ENCODE measurements at regions not wholly inside any gene's neighbourhood (a gene's known extent, or its start where the extent isn't known, plus 50 kb on each side); places are given as distances from the start of the nearest gene placed in this dataset.
A peak's percentile ranks its signal among the peaks of the same experiment; 100 is the strongest.
"Not testable (repeated sequence)": the region's sequence is repeated elsewhere in the genome, so short reads cannot be mapped to it uniquely, and the experiment has no call there.

- no peak for DNase-seq
These were observed 77.6 kb downstream of the SETD4 start for GRCh38 chr21:35982717-35983116.

GRCh38 chr21:35981514-35982070, 78.7 kb downstream of the SETD4 start:
- DNase-seq: no peak

GRCh38 chr21:35980821-35981220, 79.5 kb downstream of the SETD4 start:
- no peak for DNase-seq

GRCh38 chr21:35977860-35978259, 82.5 kb downstream of the SETD4 start:
- not testable (repeated sequence) for DNase-seq

GRCh38 chr21:35976929-35977328, 83.4 kb downstream of the SETD4 start:
- no peak for DNase-seq

- no peak for DNase-seq
These were observed 83.8 kb downstream of the SETD4 start for GRCh38 chr21:35976481-35976880.

GRCh38 chr21:35974775-35975174, 85.6 kb downstream of the SETD4 start:
- DNase-seq: no peak

- DNase-seq: no peak
These were observed 88.5 kb downstream of the SETD4 start for GRCh38 chr21:35971824-35972223.

- no peak for DNase-seq
These were observed 91.0 kb downstream of the SETD4 start for GRCh38 chr21:35969281-35969680.

GRCh38 chr21:35968564-35968963, 91.8 kb downstream of the SETD4 start:
- DNase-seq: no peak

GRCh38 chr21:35965699-35966098, 94.6 kb downstream of the SETD4 start:
- no peak for DNase-seq

GRCh38 chr21:35963920-35964451, 96.3 kb downstream of the SETD4 start:
- peak; percentile 87 for DNase-seq

- no peak for DNase-seq
These were observed 97.4 kb downstream of the SETD4 start for GRCh38 chr21:35962917-35963316.

- DNase-seq: no peak
These were observed 106.3 kb downstream of the SETD4 start for GRCh38 chr21:35954066-35954465.

- DNase-seq: no peak
These were observed 106.7 kb downstream of the SETD4 start for GRCh38 chr21:35953597-35953996.

GRCh38 chr21:35952651-35953340, 107.5 kb downstream of the SETD4 start:
- no peak for DNase-seq

- DNase-seq: no peak
These were observed 111.3 kb downstream of the SETD4 start for GRCh38 chr21:35948982-35949381.

- DNase-seq: no peak
These were observed 115.1 kb downstream of the SETD4 start for GRCh38 chr21:35945089-35945671.

- DNase-seq: no peak
These were observed 116.6 kb downstream of the SETD4 start for GRCh38 chr21:35943752-35944151.

- no peak for DNase-seq
These were observed 117.8 kb downstream of the SETD4 start for GRCh38 chr21:35942211-35943144.

- peak; percentile 82 for DNase-seq
These were observed 120.0 kb downstream of the SETD4 start for GRCh38 chr21:35940074-35940927.

GRCh38 chr21:35938446-35938845, 121.9 kb downstream of the SETD4 start:
- DNase-seq: no peak

Data from NCI-H82 (cell line).